Testis (tissue), 2 donors: ENCODE measurements at regions not wholly inside any gene's neighbourhood (a gene's known extent, or its start where the extent isn't known, plus 50 kb on each side); places are given as distances from the start of the nearest gene placed in this dataset.

Source experiments
- DNase-seq: peaks from one replicate; pipeline ENCODE4 v3.0.0-alpha.2; 2019
- H3K27ac ChIP-seq, 2 donors: fragments of 200-600 bp; sonication (generic); one replicate each; pipeline ENCODE4 v1.5.1; 2019
- H3K27me3 ChIP-seq: fragments of 200-600 bp; sonication (generic); one replicate; pipeline ENCODE4 v1.5.1; 2019
- H3K36me3 ChIP-seq: fragments of 200-600 bp; sonication (generic); one replicate; pipeline ENCODE4 v1.5.1; 2017; ENCODE audit warnings: low read depth; ENCODE audit errors: missing control alignments
- H3K4me1 ChIP-seq: fragments of 200-600 bp; sonication (generic); one replicate; pipeline ENCODE4 v1.5.1; 2019
- H3K4me3 ChIP-seq, 2 donors: fragments of 200-600 bp; sonication (generic); one replicate each; pipeline ENCODE4 v1.5.1; 2017 to 2019
- H3K9me3 ChIP-seq: fragments of 200-600 bp; sonication (generic); one replicate; pipeline ENCODE4 v1.5.1; 2017
- POLR2A ChIP-seq: fragments of 450-650 bp; IDR thresholded peaks from one replicate; pipeline ENCODE4 v1.6.1; 2017; ENCODE audit warnings: antibody characterized with exemption, mild to moderate bottlenecking, moderate library complexity
- WGBS, 2 donors: methylation state at CpG; one replicate each; pipeline ENCODE4 v1.1.5; 2018; 5-methylcytosine and 5-hydroxymethylcytosine counted together
- intact Hi-C: fragments of 100-400 bp; cut with DNase I; formaldehyde crosslinking; loops from one replicate; pipeline ENCODE4 v1.15.1; 2023; ENCODE audit warnings: low total_unique reads
- TF ChIP-seq, protein P1 (sequence below), 3 experiments: fragments of 450-650 bp in 2 of 3; fragments of 200-600 bp in 1 of 3; sonication (generic) in 1 of 3; IDR thresholded peaks; one replicate each; pipeline ENCODE4 v1.5.1; 2016 to 2019; ENCODE audit warnings: antibody characterized with exemption in 3 of 3, mild to moderate bottlenecking in 2 of 3, moderate library complexity in 1 of 3

DNA sequence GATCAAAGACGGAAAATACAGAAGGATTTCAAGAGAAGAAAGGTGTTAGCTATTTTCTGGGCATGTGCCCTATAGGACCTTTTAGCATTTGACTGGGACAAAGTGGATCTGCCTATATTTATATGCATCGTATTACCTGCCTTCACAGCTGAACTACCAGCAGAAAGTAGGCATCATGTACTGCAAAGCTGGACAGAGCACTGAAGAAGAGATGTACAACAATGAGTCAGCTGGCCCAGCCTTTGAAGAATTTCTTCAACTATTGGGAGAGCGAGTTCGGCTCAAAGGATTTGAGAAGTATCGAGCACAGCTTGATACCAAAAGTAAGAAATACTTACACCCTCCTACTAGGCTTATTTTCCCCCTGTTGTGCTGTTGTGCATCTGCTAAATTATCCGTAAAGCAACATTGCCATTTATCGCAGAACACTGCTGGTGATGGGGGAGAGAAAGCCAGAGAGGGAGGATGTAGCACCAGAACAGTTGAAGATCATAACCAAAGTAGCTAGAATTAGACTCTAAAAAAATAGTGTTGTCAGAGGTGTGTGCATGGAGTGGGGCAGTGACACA, 282.0 kb upstream of the RGS6 start:
- no peaks in the 10 kb centered on the region for H3K9me3 ChIP-seq
- DNase-seq, result no peak
- no peaks in the 10 kb centered on the region for H3K4me1 ChIP-seq
- intact Hi-C loops, result no loop called here
- H3K4me3 ChIP-seq, result no peak overlapping the region
- no peaks in the 10 kb centered on the region for H3K27me3 ChIP-seq
- no peak overlapping the region for H3K27ac ChIP-seq
- H3K36me3 ChIP-seq, result no peaks in the 10 kb centered on the region
- 90 to 92% methylated on average over 7 of the region's 7 CpGs for WGBS, 2 donors
- TF ChIP-seq, protein P1, sequence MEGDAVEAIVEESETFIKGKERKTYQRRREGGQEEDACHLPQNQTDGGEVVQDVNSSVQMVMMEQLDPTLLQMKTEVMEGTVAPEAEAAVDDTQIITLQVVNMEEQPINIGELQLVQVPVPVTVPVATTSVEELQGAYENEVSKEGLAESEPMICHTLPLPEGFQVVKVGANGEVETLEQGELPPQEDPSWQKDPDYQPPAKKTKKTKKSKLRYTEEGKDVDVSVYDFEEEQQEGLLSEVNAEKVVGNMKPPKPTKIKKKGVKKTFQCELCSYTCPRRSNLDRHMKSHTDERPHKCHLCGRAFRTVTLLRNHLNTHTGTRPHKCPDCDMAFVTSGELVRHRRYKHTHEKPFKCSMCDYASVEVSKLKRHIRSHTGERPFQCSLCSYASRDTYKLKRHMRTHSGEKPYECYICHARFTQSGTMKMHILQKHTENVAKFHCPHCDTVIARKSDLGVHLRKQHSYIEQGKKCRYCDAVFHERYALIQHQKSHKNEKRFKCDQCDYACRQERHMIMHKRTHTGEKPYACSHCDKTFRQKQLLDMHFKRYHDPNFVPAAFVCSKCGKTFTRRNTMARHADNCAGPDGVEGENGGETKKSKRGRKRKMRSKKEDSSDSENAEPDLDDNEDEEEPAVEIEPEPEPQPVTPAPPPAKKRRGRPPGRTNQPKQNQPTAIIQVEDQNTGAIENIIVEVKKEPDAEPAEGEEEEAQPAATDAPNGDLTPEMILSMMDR (IDR thresholded peaks at IDR 0.05), result no peak
- TF ChIP-seq POLR2A, result no peak

DNA sequence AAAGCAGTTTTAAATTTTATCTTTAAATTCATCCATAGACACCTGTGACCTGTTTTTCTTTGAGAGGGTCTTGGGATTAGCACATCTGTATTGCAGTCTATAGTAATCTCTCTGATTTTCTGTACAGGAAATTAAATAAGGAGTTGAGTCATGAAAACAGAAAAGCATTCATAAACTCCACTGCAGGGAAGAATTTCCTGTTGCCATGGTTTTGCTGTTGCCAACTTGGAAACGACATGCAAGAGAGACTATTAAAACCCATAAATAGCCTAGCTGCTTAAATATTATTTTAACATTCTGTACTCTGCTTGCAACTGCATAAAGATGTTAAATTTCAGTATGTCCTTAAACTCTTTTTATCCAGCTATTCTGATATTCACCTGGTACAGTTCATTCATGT, 281.0 kb upstream of the RGS6 start:
- no peaks in the 10 kb centered on the region for H3K27me3 ChIP-seq
- H3K4me1 ChIP-seq, result no peaks in the 10 kb centered on the region
- WGBS, 2 donors, result 28 to 41% methylated on average over 1 of the region's 1 CpG
- no peaks in the 10 kb centered on the region for H3K36me3 ChIP-seq
- intact Hi-C loops, result no loop called here
- no peak for DNase-seq
- TF ChIP-seq POLR2A, result no peak
- TF ChIP-seq, protein P1 (IDR thresholded peaks at IDR 0.05), result no peak
- no peaks in the 10 kb centered on the region for H3K9me3 ChIP-seq
- no peak overlapping the region for H3K4me3 ChIP-seq
- no peak overlapping the region for H3K27ac ChIP-seq

DNA sequence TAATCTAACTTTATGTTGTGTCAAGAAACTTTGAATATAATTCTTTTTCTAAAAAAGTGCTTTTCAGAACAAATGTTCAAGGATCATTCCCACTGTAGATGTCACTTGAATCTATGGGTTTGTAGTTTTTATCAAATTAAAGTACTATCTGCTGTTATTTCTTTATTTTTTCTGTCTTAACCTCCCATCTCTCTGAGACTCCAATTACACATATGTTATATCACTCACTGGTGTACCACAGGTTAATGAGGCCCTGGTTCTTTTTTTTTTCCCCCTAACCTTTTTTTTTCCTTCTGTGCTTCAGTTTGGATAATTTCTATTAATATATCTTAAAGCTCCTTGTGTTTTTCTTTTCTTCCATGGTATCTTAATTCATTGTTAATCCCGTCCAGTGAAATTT, 279.9 kb upstream of the RGS6 start:
- H3K36me3 ChIP-seq, result no peaks in the 10 kb centered on the region
- 69% methylated on average over 1 of the region's 1 CpG for WGBS, 2 donors
- no peaks in the 10 kb centered on the region for H3K4me1 ChIP-seq
- no peak for DNase-seq
- H3K27me3 ChIP-seq, result no peaks in the 10 kb centered on the region
- intact Hi-C loops, result no loop called here
- H3K4me3 ChIP-seq, result no peak overlapping the region
- H3K27ac ChIP-seq, result no peak overlapping the region
- TF ChIP-seq, protein P1 (IDR thresholded peaks at IDR 0.05), result no peak
- TF ChIP-seq POLR2A, result no peak
- H3K9me3 ChIP-seq, result no peaks in the 10 kb centered on the region

- no peaks in the 10 kb centered on the region for H3K36me3 ChIP-seq
- H3K9me3 ChIP-seq, result no peaks in the 10 kb centered on the region
- no peak overlapping the region for H3K27ac ChIP-seq
- no peak for DNase-seq
- no peak for TF ChIP-seq POLR2A
- no peaks in the 10 kb centered on the region for H3K27me3 ChIP-seq
- WGBS, 2 donors, result 94 to 95% methylated on average over 3 of the region's 3 CpGs
- intact Hi-C loops, result no loop called here
- H3K4me3 ChIP-seq, result no peak overlapping the region
- no peaks in the 10 kb centered on the region for H3K4me1 ChIP-seq
Measured at GRCh38 chr14:71654810-71655209, 277.4 kb upstream of the RGS6 start.

DNA sequence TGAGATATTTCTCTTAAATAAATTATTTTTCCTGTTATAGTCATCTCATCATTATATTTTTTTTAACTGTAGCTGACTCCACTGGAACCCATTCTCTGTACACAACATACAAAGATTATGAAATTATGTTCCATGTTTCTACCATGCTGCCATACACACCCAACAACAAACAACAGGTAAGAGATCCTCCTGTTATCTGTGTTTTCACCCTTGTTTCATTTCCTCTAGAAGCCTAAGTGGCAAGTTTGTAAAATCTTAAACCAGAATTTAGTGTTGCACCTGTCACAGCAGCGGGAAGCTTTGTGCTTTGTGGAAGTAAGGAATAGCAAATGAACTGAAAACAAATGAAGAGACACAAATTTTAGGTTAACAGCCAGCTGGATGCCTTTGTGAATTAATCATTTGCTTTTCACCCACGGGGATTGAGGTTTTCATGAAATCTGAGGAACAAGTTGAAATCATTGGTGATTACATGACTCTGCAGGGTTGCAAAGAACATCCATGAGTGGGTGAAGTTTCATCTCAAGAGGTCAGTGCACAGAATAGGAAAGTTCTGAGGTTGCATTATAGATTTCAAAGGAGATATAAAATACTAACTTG, 273.9 kb upstream of the RGS6 start:
- intact Hi-C loops, result no loop called here
- H3K36me3 ChIP-seq, result no peaks in the 10 kb centered on the region
- DNase-seq, result no peak
- TF ChIP-seq, protein P1 (IDR thresholded peaks at IDR 0.05), result no peak
- no peak for TF ChIP-seq POLR2A
- WGBS, 2 donors, result 66 to 74% methylated on average over 2 of the region's 2 CpGs
- no peaks in the 10 kb centered on the region for H3K4me1 ChIP-seq
- H3K27ac ChIP-seq, result no peak overlapping the region
- no peaks in the 10 kb centered on the region for H3K27me3 ChIP-seq
- H3K4me3 ChIP-seq, result no peak overlapping the region
- no peaks in the 10 kb centered on the region for H3K9me3 ChIP-seq
